ENCODE measurements at regions not wholly inside any gene's neighbourhood (a gene's known extent, or its start where the extent isn't known, plus 50 kb on each side); places are given as distances from the start of the nearest gene placed in this dataset.

DNA sequence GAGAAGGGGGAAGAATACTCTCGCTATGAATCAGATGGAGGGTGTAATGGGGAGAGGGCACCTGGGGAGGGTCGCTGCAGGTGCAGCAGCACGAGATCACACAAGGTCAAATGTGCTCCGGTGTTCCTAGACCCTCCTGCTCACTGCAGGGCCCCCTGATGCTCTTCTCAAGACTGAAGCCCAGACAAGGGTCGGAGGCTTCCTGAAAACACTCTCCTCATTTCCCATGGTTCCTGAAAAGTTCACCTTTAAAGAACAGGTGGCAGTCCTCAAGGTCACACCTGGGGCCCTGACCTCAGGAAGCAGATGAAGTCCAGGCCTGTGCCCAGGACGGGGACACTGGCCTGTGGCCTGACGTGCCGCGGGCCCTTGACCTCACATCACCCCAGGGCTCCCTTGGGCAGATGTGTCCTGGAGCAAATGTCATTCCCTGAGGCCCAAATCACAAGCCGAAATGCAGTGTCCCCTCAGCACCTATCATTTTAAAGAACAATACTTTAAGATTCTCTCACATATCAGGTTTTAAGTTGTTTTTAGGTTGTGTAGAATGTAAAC, 289.8 kb downstream of the GLRX3 start:
- no peaks in the 10 kb centered on the region for H3K4me1 ChIP-seq (ENCODE audit: control insufficient read depth in 5 of 5, insufficient read depth in 5 of 5, low read length in 5 of 5)
- H3K4me3 ChIP-seq: no peak overlapping the region
- no peak for DNase-seq
- no peaks in the 10 kb centered on the region for H3K27me3 ChIP-seq (ENCODE audit: control insufficient read depth in 3 of 3, insufficient read depth in 3 of 3, low read length in 2 of 3)
- WGBS, 2 donors: 84 to 90% methylated on average over 10 of the region's 10 CpGs
- H3K9me3 ChIP-seq (ENCODE audit: control insufficient read depth in 4 of 4, insufficient read depth in 3 of 4, low read length in 3 of 4): peaks cover 0 to 5% (median under 1%) of the 10 kb centered on the region in 4 donors
- H3K9ac ChIP-seq (ENCODE audit: insufficient read depth in 1 of 2, low read length in 2 of 2): no peak overlapping the region
- TF ChIP-seq, protein P1, sequence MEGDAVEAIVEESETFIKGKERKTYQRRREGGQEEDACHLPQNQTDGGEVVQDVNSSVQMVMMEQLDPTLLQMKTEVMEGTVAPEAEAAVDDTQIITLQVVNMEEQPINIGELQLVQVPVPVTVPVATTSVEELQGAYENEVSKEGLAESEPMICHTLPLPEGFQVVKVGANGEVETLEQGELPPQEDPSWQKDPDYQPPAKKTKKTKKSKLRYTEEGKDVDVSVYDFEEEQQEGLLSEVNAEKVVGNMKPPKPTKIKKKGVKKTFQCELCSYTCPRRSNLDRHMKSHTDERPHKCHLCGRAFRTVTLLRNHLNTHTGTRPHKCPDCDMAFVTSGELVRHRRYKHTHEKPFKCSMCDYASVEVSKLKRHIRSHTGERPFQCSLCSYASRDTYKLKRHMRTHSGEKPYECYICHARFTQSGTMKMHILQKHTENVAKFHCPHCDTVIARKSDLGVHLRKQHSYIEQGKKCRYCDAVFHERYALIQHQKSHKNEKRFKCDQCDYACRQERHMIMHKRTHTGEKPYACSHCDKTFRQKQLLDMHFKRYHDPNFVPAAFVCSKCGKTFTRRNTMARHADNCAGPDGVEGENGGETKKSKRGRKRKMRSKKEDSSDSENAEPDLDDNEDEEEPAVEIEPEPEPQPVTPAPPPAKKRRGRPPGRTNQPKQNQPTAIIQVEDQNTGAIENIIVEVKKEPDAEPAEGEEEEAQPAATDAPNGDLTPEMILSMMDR (IDR thresholded peaks at IDR 0.05; ENCODE audit: control extremely low read depth, extremely low read depth): no peak
- ATAC-seq (ENCODE audit: insufficient read depth, low FRiP score): no peak
- H3K27ac ChIP-seq (ENCODE audit: low read depth in 1 of 2, low read length in 1 of 2): no peak overlapping the region
- no peaks in the 10 kb centered on the region for H3K36me3 ChIP-seq (ENCODE audit: control insufficient read depth in 4 of 4, insufficient read depth in 4 of 4, low read length in 4 of 4)

DNA sequence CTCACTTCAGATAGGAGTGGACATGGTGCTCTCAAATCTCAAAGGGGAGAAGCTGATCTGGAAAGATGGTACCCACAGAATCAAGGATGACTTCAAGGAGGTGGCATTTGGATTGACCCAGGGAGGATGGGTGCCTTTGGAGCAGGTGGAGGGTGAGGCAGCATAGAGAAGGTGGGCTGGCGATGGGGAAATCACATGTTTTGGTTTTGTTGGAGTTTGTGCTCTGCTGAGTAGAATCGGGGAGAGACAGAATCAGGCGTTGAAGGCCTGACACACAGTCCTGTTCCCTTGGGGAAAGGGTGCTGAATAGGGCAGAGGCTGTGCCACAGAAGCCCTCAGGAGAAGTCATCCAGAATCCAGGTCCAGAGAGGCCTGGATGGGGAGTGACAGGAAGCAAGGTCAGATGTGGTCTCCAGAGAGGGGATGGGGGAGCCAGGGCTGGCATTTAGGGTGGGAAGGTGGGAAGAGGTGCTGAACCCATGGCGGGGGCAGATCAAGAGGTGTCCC, 291.1 kb downstream of the GLRX3 start:
- TF ChIP-seq, protein P1 (IDR thresholded peaks at IDR 0.05; ENCODE audit: control extremely low read depth, extremely low read depth): no peak
- 90 to 94% methylated on average over 4 of the region's 4 CpGs for WGBS, 2 donors
- H3K27me3 ChIP-seq (ENCODE audit: control insufficient read depth in 3 of 3, insufficient read depth in 3 of 3, low read length in 2 of 3): no peaks in the 10 kb centered on the region
- no peak overlapping the region for H3K9ac ChIP-seq (ENCODE audit: insufficient read depth in 1 of 2, low read length in 2 of 2)
- H3K4me1 ChIP-seq (ENCODE audit: control insufficient read depth in 5 of 5, insufficient read depth in 5 of 5, low read length in 5 of 5): no peaks in the 10 kb centered on the region
- no peaks in the 10 kb centered on the region for H3K36me3 ChIP-seq (ENCODE audit: control insufficient read depth in 4 of 4, insufficient read depth in 4 of 4, low read length in 4 of 4)
- ATAC-seq (ENCODE audit: insufficient read depth, low FRiP score): no peak
- H3K27ac ChIP-seq (ENCODE audit: low read depth in 1 of 2, low read length in 1 of 2): no peak overlapping the region
- no peak overlapping the region for H3K4me3 ChIP-seq
- peaks cover 0 to 6% (median 0%) of the 10 kb centered on the region in 4 donors for H3K9me3 ChIP-seq (ENCODE audit: control insufficient read depth in 4 of 4, insufficient read depth in 3 of 4, low read length in 3 of 4)
- DNase-seq: no peak

DNA sequence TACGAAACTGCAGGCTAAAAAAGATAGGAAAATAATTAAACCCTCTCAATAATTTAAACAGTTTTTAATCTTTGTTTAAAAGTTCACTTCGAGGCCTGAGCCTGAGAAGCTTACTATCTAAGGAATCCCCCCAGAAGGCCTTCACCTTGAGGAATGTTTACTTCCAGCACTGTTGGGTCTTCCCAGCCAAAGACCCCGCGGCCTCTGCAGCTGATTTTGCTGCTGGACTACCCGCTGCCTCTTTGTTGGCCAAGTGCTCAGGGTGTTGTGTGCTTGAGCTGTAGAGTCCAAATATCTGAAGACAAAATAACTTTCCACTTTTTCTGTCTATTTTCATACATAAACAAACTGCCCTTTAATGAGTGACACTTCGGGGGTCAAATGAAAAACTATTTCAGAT, 292.7 kb downstream of the GLRX3 start:
- H3K4me3 ChIP-seq: no peak overlapping the region
- ATAC-seq (ENCODE audit: insufficient read depth, low FRiP score): no peak

More for the DNA sequence above, 292.7 kb downstream of the GLRX3 start:
- Histone ChIP-seq H3K4me1 (ENCODE audit: control insufficient read depth in 5 of 5, insufficient read depth in 5 of 5, low read length in 5 of 5) (no peaks in the 10 kb centered on the region), H3K9ac (ENCODE audit: insufficient read depth in 1 of 2, low read length in 2 of 2) (no peak overlapping the region), H3K9me3 (ENCODE audit: control insufficient read depth in 4 of 4, insufficient read depth in 3 of 4, low read length in 3 of 4) (peaks cover 0 to 6% (median 0%) of the 10 kb centered on the region in 4 donors), H3K36me3 (ENCODE audit: control insufficient read depth in 4 of 4, insufficient read depth in 4 of 4, low read length in 4 of 4) (no peaks in the 10 kb centered on the region), H3K27ac (ENCODE audit: low read depth in 1 of 2, low read length in 1 of 2) (no peak overlapping the region), H3K27me3 (ENCODE audit: control insufficient read depth in 3 of 3, insufficient read depth in 3 of 3, low read length in 2 of 3) (no peaks in the 10 kb centered on the region)
- no peak for DNase-seq
- 66 to 85% methylated on average over 6 of the region's 6 CpGs for WGBS, 2 donors
- TF ChIP-seq, protein P1 (IDR thresholded peaks at IDR 0.05; ENCODE audit: control extremely low read depth, extremely low read depth): no peak
